Prostate gland (tissue), 2 donors: ENCODE measurements at regions not wholly inside any gene's neighbourhood (a gene's known extent, or its start where the extent isn't known, plus 50 kb on each side); places are given as distances from the start of the nearest gene placed in this dataset.

Experiments used
- DNase-seq: peaks from one replicate; pipeline ENCODE4 v3.0.0-alpha.2; 2019; ENCODE audit warnings: low spot score
- H3K27ac ChIP-seq, 2 donors: fragments of 200-600 bp; sonication (generic); 2 replicates each; pipeline ENCODE4 v1.5.1; 2017 to 2019
- H3K27me3 ChIP-seq: fragments of 200-600 bp; sonication (generic); replicated peaks from 2 replicates; pipeline ENCODE4 v1.5.1; 2019; ENCODE audit not compliant: insufficient read depth
- H3K36me3 ChIP-seq, 2 donors: fragments of 200-600 bp; sonication (generic); 1 replicate in 1 of 2; 2 replicates in 1 of 2; pipeline versions ENCODE4 v1.5.1 to v1.8.1; 2017 to 2019
- H3K4me1 ChIP-seq: fragments of 200-600 bp; sonication (generic); replicated peaks from 2 replicates; pipeline ENCODE4 v1.5.1; 2019
- H3K4me3 ChIP-seq, 2 donors: fragments of 200-600 bp; sonication (generic); 2 replicates each; pipeline ENCODE4 v1.5.1; 2017 to 2019
- H3K9me3 ChIP-seq: fragments of 200-600 bp; sonication (generic); 2 replicates; pipeline ENCODE4 v1.5.1; 2017
- POLR2A ChIP-seq: fragments of 450-650 bp; IDR thresholded peaks from one replicate; pipeline ENCODE4 v1.6.1; 2016; ENCODE audit warnings: antibody characterized with exemption, mild to moderate bottlenecking
- POLR2AphosphoS5 ChIP-seq: sonication (generic); formaldehyde crosslinking; IDR thresholded peaks from one replicate; pipeline ENCODE4 v1.6.1; 2017; ENCODE audit warnings: antibody characterized with exemption
- WGBS: methylation state at CpG from one replicate; pipeline ENCODE4 v1.1.5; 2018; 5-methylcytosine and 5-hydroxymethylcytosine counted together
- intact Hi-C: fragments of 100-400 bp; cut with DNase I; formaldehyde crosslinking; loops from one replicate; pipeline ENCODE4 v1.14.2; 2022
- TF ChIP-seq, protein P1 (sequence below), 4 experiments: fragments of 200-600 bp in 2 of 4; fragments of 450-650 bp in 2 of 4; sonication (generic) in 2 of 4; IDR thresholded peaks; 1 replicate in 3 of 4; 2 replicates in 1 of 4; pipeline ENCODE4 v1.5.1; 2016 to 2019; ENCODE audit warnings: antibody characterized with exemption in 4 of 4, mild to moderate bottlenecking in 2 of 4, moderate library complexity in 2 of 4

DNA sequence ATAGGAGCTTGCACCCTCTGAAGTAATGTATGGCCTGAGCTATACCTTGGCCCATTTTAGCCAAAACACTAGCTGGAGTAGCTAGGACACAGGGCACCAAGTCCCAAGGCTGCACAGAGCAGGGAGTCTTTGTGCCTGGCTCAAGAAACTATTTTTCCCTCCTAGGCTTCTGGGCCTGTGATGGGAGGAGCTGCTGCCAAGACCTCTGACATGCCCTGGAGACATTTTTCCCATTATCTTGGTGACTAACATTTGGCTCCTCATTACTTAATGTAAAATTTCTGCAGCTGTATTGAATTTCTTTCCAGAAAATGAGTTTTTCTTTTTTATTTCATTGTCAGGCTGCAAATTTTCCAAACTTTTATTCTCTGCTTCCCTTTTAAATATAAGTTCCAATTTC is 1099.2 kb downstream of the CDH18 start:
- Histone ChIP-seq H3K36me3 (no peaks in the 10 kb centered on the region), H3K4me3 (no peak overlapping the region), H3K4me1 (no peaks in the 10 kb centered on the region), H3K27me3 (no peaks in the 10 kb centered on the region), H3K27ac (no peak overlapping the region), H3K9me3 (no peaks in the 10 kb centered on the region)
- no peak for DNase-seq
- intact Hi-C loops, result no loop called here
- TF ChIP-seq POLR2AphosphoS5 (no peak), POLR2A (no peak)
- TF ChIP-seq, protein P1, sequence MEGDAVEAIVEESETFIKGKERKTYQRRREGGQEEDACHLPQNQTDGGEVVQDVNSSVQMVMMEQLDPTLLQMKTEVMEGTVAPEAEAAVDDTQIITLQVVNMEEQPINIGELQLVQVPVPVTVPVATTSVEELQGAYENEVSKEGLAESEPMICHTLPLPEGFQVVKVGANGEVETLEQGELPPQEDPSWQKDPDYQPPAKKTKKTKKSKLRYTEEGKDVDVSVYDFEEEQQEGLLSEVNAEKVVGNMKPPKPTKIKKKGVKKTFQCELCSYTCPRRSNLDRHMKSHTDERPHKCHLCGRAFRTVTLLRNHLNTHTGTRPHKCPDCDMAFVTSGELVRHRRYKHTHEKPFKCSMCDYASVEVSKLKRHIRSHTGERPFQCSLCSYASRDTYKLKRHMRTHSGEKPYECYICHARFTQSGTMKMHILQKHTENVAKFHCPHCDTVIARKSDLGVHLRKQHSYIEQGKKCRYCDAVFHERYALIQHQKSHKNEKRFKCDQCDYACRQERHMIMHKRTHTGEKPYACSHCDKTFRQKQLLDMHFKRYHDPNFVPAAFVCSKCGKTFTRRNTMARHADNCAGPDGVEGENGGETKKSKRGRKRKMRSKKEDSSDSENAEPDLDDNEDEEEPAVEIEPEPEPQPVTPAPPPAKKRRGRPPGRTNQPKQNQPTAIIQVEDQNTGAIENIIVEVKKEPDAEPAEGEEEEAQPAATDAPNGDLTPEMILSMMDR (IDR thresholded peaks at IDR 0.05), result no peak

DNA sequence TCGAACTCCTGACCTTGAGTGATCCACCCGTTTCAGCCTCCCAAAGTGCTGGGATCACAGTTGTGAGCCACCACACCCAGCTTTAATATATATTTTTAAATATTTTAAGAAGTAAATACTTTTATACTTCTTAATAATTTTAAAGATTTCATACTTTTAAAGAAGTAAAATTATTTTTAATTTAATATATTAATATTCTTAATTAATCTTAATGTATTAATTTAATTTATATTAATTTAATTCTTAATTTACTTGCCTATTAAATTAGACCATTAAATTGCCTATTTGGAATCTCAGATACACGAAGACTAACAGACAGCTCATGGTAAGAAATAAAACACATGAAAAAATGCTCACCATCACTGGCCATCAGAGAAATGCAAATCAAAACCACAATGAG is 1087.4 kb downstream of the CDH18 start:
- TF ChIP-seq POLR2A (no peak), POLR2AphosphoS5 (no peak)
- TF ChIP-seq, protein P1 (IDR thresholded peaks at IDR 0.05), result no peak
- no peak overlapping the region for H3K27ac ChIP-seq
- no peaks in the 10 kb centered on the region for H3K36me3 ChIP-seq
- no peaks in the 10 kb centered on the region for H3K4me1 ChIP-seq
- H3K4me3 ChIP-seq, result no peak overlapping the region
- no peaks in the 10 kb centered on the region for H3K27me3 ChIP-seq
- intact Hi-C loops, result no loop called here
- no peaks in the 10 kb centered on the region for H3K9me3 ChIP-seq
- no peak for DNase-seq
- 85% methylated on average over 3 of the region's 3 CpGs for WGBS

DNA sequence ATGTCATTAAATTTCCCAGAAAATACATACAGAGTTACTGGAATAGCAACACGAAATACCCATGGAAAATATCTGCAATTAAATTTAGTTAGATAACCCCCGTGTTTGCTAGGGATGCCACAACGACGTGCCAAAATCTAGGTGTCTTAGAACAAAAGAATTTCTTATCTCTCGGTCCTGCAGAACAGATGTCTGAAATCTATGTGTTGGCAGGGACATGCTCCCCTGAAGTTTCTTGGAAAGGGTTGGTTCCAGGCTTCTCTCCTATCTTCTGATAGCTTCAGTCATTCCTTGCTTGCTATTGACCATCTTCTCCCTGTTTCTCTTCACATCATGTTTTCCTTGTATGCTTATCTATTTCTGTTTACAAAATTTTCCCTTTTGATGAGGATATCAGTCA is 1067.0 kb downstream of the CDH18 start:
- no peaks in the 10 kb centered on the region for H3K4me1 ChIP-seq
- intact Hi-C loops, result no loop called here
- H3K4me3 ChIP-seq, result no peak overlapping the region
- TF ChIP-seq, protein P1 (IDR thresholded peaks at IDR 0.05), result no peak
- no peak for TF ChIP-seq POLR2AphosphoS5
- TF ChIP-seq POLR2A, result no peak
- 73% methylated on average over 5 of the region's 5 CpGs for WGBS
- H3K27ac ChIP-seq, result no peak overlapping the region
- no peaks in the 10 kb centered on the region for H3K36me3 ChIP-seq
- H3K27me3 ChIP-seq, result no peaks in the 10 kb centered on the region
- no peaks in the 10 kb centered on the region for H3K9me3 ChIP-seq
- DNase-seq, result no peak

GRCh38 chr5:18932081-18932480 is 1055.9 kb downstream of the CDH18 start:
- Histone ChIP-seq H3K27ac (no peak overlapping the region), H3K36me3 (no peaks in the 10 kb centered on the region), H3K4me3 (no peak overlapping the region), H3K9me3 (no peaks in the 10 kb centered on the region), H3K27me3 (no peaks in the 10 kb centered on the region), H3K4me1 (no peaks in the 10 kb centered on the region)
- TF ChIP-seq POLR2AphosphoS5 (no peak), POLR2A (no peak)
- TF ChIP-seq, protein P1 (IDR thresholded peaks at IDR 0.05), result no peak
- 77% methylated on average over 2 of the region's 2 CpGs for WGBS
- intact Hi-C loops, result no loop called here
- no peak for DNase-seq

- WGBS, result 64% methylated on average over 5 of the region's 5 CpGs
- intact Hi-C loops, result no loop called here
- no peaks in the 10 kb centered on the region for H3K4me1 ChIP-seq
- H3K36me3 ChIP-seq, result no peaks in the 10 kb centered on the region
- H3K9me3 ChIP-seq, result no peaks in the 10 kb centered on the region
- no peaks in the 10 kb centered on the region for H3K27me3 ChIP-seq
- no peak overlapping the region for H3K4me3 ChIP-seq
- TF ChIP-seq POLR2AphosphoS5, result no peak
- TF ChIP-seq, protein P1 (IDR thresholded peaks at IDR 0.05), result no peak
- TF ChIP-seq POLR2A, result no peak
- DNase-seq, result no peak
- H3K27ac ChIP-seq, result no peak overlapping the region
Measured at GRCh38 chr5:18944771-18945170, 1043.2 kb downstream of the CDH18 start.
